T-helper 9 cell (primary cell): ENCODE measurements at regions not wholly inside any gene's neighbourhood (a gene's known extent, or its start where the extent isn't known, plus 50 kb on each side); places are given as distances from the start of the nearest gene placed in this dataset.
"Not testable (repeated sequence)": the region's sequence is repeated elsewhere in the genome, so short reads cannot be mapped to it uniquely, and the experiment has no call there.

Experiments
- DNase-seq: peaks from one replicate; pipeline ENCODE4 v3.0.0-alpha.2; 2020

- not testable (repeated sequence) for DNase-seq
Observed at GRCh38 chr3:195999176-195999575, 82.7 kb downstream of the TFRC start.

- not testable (repeated sequence) for DNase-seq
Observed at GRCh38 chr3:195996314-195996713, 85.6 kb downstream of the TFRC start.

- DNase-seq: peak; percentile 50
Observed at GRCh38 chr3:195994343-195994742, 86.0 kb upstream of the TNK2 start.

GRCh38 chr3:195993671-195994070 is 85.3 kb upstream of the TNK2 start:
- DNase-seq: not testable (repeated sequence)

- not testable (repeated sequence) for DNase-seq
Observed at GRCh38 chr3:195992956-195993595, 84.7 kb upstream of the TNK2 start.

GRCh38 chr3:195991986-195992385 is 83.6 kb upstream of the TNK2 start:
- DNase-seq: not testable (repeated sequence)

- not testable (repeated sequence) for DNase-seq
Observed at GRCh38 chr3:195991243-195991642, 82.9 kb upstream of the TNK2 start.

GRCh38 chr3:195990841-195991174 is 82.5 kb upstream of the TNK2 start:
- DNase-seq: not testable (repeated sequence)

- DNase-seq: peak; percentile 84
Observed at GRCh38 chr3:195989921-195990840, 81.8 kb upstream of the TNK2 start.

- not testable (repeated sequence) for DNase-seq
Observed at GRCh38 chr3:195989197-195989920, 81.0 kb upstream of the TNK2 start.

GRCh38 chr3:195988764-195989163 is 80.4 kb upstream of the TNK2 start:
- DNase-seq: not testable (repeated sequence)

GRCh38 chr3:195987001-195987400 is 78.7 kb upstream of the TNK2 start:
- not testable (repeated sequence) for DNase-seq

- DNase-seq: not testable (repeated sequence)
Observed at GRCh38 chr3:195986576-195986975, 78.2 kb upstream of the TNK2 start.

- not testable (repeated sequence) for DNase-seq
Observed at GRCh38 chr3:195985348-195985920, 77.1 kb upstream of the TNK2 start.

- DNase-seq: not testable (repeated sequence)
Observed at GRCh38 chr3:195984392-195985030, 76.2 kb upstream of the TNK2 start.

GRCh38 chr3:195983880-195984279 is 75.5 kb upstream of the TNK2 start:
- not testable (repeated sequence) for DNase-seq

GRCh38 chr3:195982754-195983153 is 74.4 kb upstream of the TNK2 start:
- DNase-seq: not testable (repeated sequence)

- DNase-seq: not testable (repeated sequence)
Observed at GRCh38 chr3:195981778-195982177, 73.4 kb upstream of the TNK2 start.

GRCh38 chr3:195979877-195980276 is 71.5 kb upstream of the TNK2 start:
- not testable (repeated sequence) for DNase-seq

- not testable (repeated sequence) for DNase-seq
Observed at GRCh38 chr3:195978585-195978984, 70.2 kb upstream of the TNK2 start.

GRCh38 chr3:195976876-195977275 is 68.5 kb upstream of the TNK2 start:
- not testable (repeated sequence) for DNase-seq

GRCh38 chr3:195974281-195974680 is 65.9 kb upstream of the TNK2 start:
- DNase-seq: not testable (repeated sequence)
